GM12874 (cell line): ENCODE measurements at regions not wholly inside any gene's neighbourhood (a gene's known extent, or its start where the extent isn't known, plus 50 kb on each side); places are given as distances from the start of the nearest gene placed in this dataset.

Source experiments
- CTCF ChIP-seq: IDR thresholded peaks from 2 replicates; pipeline ENCODE4 v1.5.1; 2011; ENCODE audit warnings: low read depth, mild to moderate bottlenecking, control low read depth, low read length, moderate library complexity; ENCODE audit not compliant: insufficient read depth

GRCh38 chrX:4588056-4588455 lies 874.6 kb upstream of the PRKX start:
- no peak for TF ChIP-seq CTCF

- no peak for TF ChIP-seq CTCF
Observed at GRCh38 chrX:4579999-4580398, 866.5 kb upstream of the PRKX start.

- no peak for TF ChIP-seq CTCF
Observed at GRCh38 chrX:4579480-4579879, 866.0 kb upstream of the PRKX start.

- TF ChIP-seq CTCF, result no peak
Observed at GRCh38 chrX:4572691-4573090, 859.2 kb upstream of the PRKX start.

GRCh38 chrX:4570151-4570550 lies 856.7 kb upstream of the PRKX start:
- no peak for TF ChIP-seq CTCF

- TF ChIP-seq CTCF, result no peak
Observed at GRCh38 chrX:4560192-4560591, 846.7 kb upstream of the PRKX start.

GRCh38 chrX:4550018-4550417 lies 836.6 kb upstream of the PRKX start:
- TF ChIP-seq CTCF, result 0 out of 2 replicates have a peak, but pooled peaks have one; percentile 9

GRCh38 chrX:4547213-4547836 lies 833.9 kb upstream of the PRKX start:
- TF ChIP-seq CTCF, result peak; percentile 66
